SK-N-SH treated with all-trans-retinoic acid at 6 μM for 48 hours (cell line): ENCODE measurements at regions not wholly inside any gene's neighbourhood (a gene's known extent, or its start where the extent isn't known, plus 50 kb on each side); places are given as distances from the start of the nearest gene placed in this dataset.

Source experiments
- ATAC-seq: fragments of 200-7000 bp; cut with Tn5 transposase; 3 replicates; pipeline ENCODE4 v1.9.1; 2020; ENCODE audit warnings: mild to moderate bottlenecking, moderate library complexity
- ARNTL ChIP-seq: fragments of 450-650 bp; formaldehyde crosslinking; IDR thresholded peaks from 2 replicates; pipeline ENCODE4 v1.5.0; 2020; ENCODE audit warnings: low read depth, mild to moderate bottlenecking, moderate library complexity, borderline replicate concordance
- BACH2 ChIP-seq: fragments of 250-450 bp; sonication (Bioruptor Pico); IDR thresholded peaks from 2 replicates; pipeline ENCODE4 v1.9.0; 2021; ENCODE audit warnings: mild to moderate bottlenecking, borderline replicate concordance
- CREB5 ChIP-seq: fragments of 250-450 bp; sonication (Bioruptor Pico); IDR thresholded peaks from 2 replicates; pipeline ENCODE4 v1.5.1; 2020; ENCODE audit warnings: low read depth, mild to moderate bottlenecking, moderate library complexity
- CSDC2 ChIP-seq: fragments of 250-450 bp; sonication (Bioruptor Pico); IDR thresholded peaks from 2 replicates; pipeline ENCODE4 v1.5.0; 2020; ENCODE audit warnings: mild to moderate bottlenecking, moderate library complexity
- CSRNP3 ChIP-seq: fragments of 250-450 bp; sonication (Bioruptor Pico); IDR thresholded peaks from 2 replicates; pipeline ENCODE4 v1.5.1; 2021; ENCODE audit warnings: mild to moderate bottlenecking, moderate library complexity
- ESRRG ChIP-seq: fragments of 250-450 bp; sonication (Bioruptor Pico); IDR thresholded peaks from 2 replicates; pipeline ENCODE4 v1.6.1; 2021; ENCODE audit warnings: mild to moderate bottlenecking
- GLIS3 ChIP-seq: fragments of 250-450 bp; sonication (Bioruptor Pico); IDR thresholded peaks from 2 replicates; pipeline ENCODE4 v1.5.0; 2020; ENCODE audit warnings: mild to moderate bottlenecking, moderate library complexity
- OSR1 ChIP-seq: fragments of 250-450 bp; sonication (Bioruptor Pico); IDR thresholded peaks from 2 replicates; pipeline ENCODE4 v1.8.0; 2022; ENCODE audit warnings: moderate library complexity, mild to moderate bottlenecking, inconsistent platforms
- POU6F1 ChIP-seq: fragments of 250-450 bp; sonication (Bioruptor Pico); IDR thresholded peaks from 2 replicates; pipeline ENCODE4 v1.8.0; 2021; ENCODE audit warnings: low read depth, mild to moderate bottlenecking, moderate library complexity, borderline replicate concordance
- PPARA ChIP-seq: fragments of 250-450 bp; sonication (Bioruptor Pico); IDR thresholded peaks from 2 replicates; pipeline ENCODE4 v1.5.0; 2020; ENCODE audit warnings: mild to moderate bottlenecking, borderline replicate concordance
- SNAI2 ChIP-seq: fragments of 250-450 bp; sonication (Bioruptor Pico); IDR thresholded peaks from 2 replicates; pipeline ENCODE4 v1.5.0; 2020; ENCODE audit warnings: mild to moderate bottlenecking, moderate library complexity
- TCF4 ChIP-seq: fragments of 250-450 bp; sonication (Bioruptor Pico); IDR thresholded peaks from 2 replicates; pipeline ENCODE4 v1.8.0; 2021; ENCODE audit warnings: mild to moderate bottlenecking, moderate library complexity, borderline replicate concordance
- TOX ChIP-seq: fragments of 250-450 bp; sonication (Bioruptor Pico); IDR thresholded peaks from 2 replicates; pipeline ENCODE4 v1.8.0; 2021; ENCODE audit warnings: mild to moderate bottlenecking, moderate library complexity, borderline replicate concordance
- TSHZ2 ChIP-seq: fragments of 250-450 bp; sonication (Bioruptor Pico); IDR thresholded peaks from 2 replicates; pipeline ENCODE4 v1.5.0; 2020; ENCODE audit warnings: mild to moderate bottlenecking, moderate library complexity
- ZFP3 ChIP-seq: fragments of 250-450 bp; sonication (Bioruptor Pico); IDR thresholded peaks from 2 replicates; pipeline ENCODE4 v1.5.0; 2020; ENCODE audit warnings: mild to moderate bottlenecking, moderate library complexity
- ZFP30 ChIP-seq: fragments of 450-650 bp; formaldehyde crosslinking; IDR thresholded peaks from 2 replicates; pipeline ENCODE4 v1.5.0; 2022; ENCODE audit warnings: mild to moderate bottlenecking, moderate library complexity
- ZNF565 ChIP-seq: fragments of 450-650 bp; formaldehyde crosslinking; conservative IDR thresholded peaks from 2 replicates; pipeline ENCODE4 v1.5.0; 2020; ENCODE audit warnings: low read depth, mild to moderate bottlenecking, moderate library complexity
- TF ChIP-seq, protein P1 (sequence below): fragments of 250-450 bp; sonication (Bioruptor Pico); IDR thresholded peaks from 2 replicates; pipeline ENCODE4 v1.8.0; 2020; ENCODE audit warnings: mild to moderate bottlenecking, moderate library complexity, borderline replicate concordance

GRCh38 chr16:65500919-65501318 lies 379.1 kb upstream of the CDH11 start:
- TF ChIP-seq ESRRG (CRISPR knock-in tag) (no peak), OSR1 (CRISPR knock-in tag) (no peak), TCF4 (CRISPR knock-in tag) (no peak), POU6F1 (no peak), CREB5 (CRISPR knock-in tag) (no peak), ZFP3 (no peak), CSRNP3 (CRISPR knock-in tag) (no peak), TSHZ2 (no peak), ZFP30 (no peak), BACH2 (no peak), ZNF565 (CRISPR knock-in tag) (no peak), TOX (CRISPR knock-in tag) (no peak), ARNTL (CRISPR knock-in tag) (no peak)
- TF ChIP-seq, all 23 proteins: peak for 0
- no peak for ATAC-seq

- TF ChIP-seq, protein P1, sequence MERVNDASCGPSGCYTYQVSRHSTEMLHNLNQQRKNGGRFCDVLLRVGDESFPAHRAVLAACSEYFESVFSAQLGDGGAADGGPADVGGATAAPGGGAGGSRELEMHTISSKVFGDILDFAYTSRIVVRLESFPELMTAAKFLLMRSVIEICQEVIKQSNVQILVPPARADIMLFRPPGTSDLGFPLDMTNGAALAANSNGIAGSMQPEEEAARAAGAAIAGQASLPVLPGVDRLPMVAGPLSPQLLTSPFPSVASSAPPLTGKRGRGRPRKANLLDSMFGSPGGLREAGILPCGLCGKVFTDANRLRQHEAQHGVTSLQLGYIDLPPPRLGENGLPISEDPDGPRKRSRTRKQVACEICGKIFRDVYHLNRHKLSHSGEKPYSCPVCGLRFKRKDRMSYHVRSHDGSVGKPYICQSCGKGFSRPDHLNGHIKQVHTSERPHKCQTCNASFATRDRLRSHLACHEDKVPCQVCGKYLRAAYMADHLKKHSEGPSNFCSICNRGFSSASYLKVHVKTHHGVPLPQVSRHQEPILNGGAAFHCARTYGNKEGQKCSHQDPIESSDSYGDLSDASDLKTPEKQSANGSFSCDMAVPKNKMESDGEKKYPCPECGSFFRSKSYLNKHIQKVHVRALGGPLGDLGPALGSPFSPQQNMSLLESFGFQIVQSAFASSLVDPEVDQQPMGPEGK (CRISPR knock-in tag): no peak
- no peak for TF ChIP-seq TSHZ2
- no peak for TF ChIP-seq TOX (CRISPR knock-in tag)
- TF ChIP-seq CSRNP3 (CRISPR knock-in tag): no peak
- no peak for TF ChIP-seq OSR1 (CRISPR knock-in tag)
- TF ChIP-seq ZFP30: no peak
- TF ChIP-seq SNAI2 (CRISPR knock-in tag): no peak
- no peak for TF ChIP-seq CREB5 (CRISPR knock-in tag)
- TF ChIP-seq CSDC2: no peak
- no peak for TF ChIP-seq GLIS3 (CRISPR knock-in tag)
- no peak for TF ChIP-seq PPARA (CRISPR knock-in tag)
- TF ChIP-seq ESRRG (CRISPR knock-in tag): no peak
- ATAC-seq: no peak
Measured at GRCh38 chr16:65500007-65500406, 378.1 kb upstream of the CDH11 start.
